WI38 (cell line): ENCODE measurements at regions not wholly inside any gene's neighbourhood (a gene's known extent, or its start where the extent isn't known, plus 50 kb on each side); places are given as distances from the start of the nearest gene placed in this dataset.

ENCODE experiments used
- H3K4me3 ChIP-seq: 2 replicates; pipeline ENCODE4 v1.5.1; 2011; ENCODE audit warnings: low read depth, mild to moderate bottlenecking, control low read depth, low read length
- TF ChIP-seq, protein P1 (sequence below): IDR thresholded peaks from 2 replicates; pipeline ENCODE4 v1.5.1; 2012; ENCODE audit warnings: low read depth, mild to moderate bottlenecking, control low read depth, low read length

DNA sequence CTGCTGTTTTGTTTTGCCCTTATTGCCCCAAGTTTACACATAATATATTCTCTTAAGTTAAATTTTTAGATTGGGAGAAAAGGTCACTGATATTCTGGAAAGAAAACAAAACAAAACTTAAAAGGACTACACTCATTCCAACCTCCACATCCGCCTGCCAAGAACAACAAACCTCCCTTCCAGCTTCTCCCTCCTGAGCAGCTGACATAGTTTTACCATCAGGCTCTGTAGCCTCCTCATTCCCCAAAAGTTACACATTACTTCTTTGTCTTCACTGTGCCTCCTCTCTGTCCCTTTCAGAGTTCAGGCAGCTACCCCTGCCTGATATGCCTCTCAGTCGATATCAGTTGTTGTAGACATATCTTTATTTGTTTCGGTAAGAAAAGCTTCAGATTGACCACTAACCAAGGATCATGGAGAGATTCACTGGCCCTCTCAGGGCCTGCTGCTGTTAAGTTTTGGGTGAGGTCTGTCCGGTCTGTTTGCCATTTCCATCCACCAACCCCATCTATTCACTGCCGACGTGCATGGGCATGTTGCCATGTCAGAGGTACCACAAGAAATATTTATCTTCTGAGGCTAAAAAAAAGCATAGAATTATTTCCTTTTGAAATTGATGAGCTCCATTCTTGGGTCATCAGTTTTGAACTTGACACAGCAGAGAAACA is 164.1 kb downstream of the GASK1B start:
- no peak overlapping the region for H3K4me3 ChIP-seq
- TF ChIP-seq, protein P1, sequence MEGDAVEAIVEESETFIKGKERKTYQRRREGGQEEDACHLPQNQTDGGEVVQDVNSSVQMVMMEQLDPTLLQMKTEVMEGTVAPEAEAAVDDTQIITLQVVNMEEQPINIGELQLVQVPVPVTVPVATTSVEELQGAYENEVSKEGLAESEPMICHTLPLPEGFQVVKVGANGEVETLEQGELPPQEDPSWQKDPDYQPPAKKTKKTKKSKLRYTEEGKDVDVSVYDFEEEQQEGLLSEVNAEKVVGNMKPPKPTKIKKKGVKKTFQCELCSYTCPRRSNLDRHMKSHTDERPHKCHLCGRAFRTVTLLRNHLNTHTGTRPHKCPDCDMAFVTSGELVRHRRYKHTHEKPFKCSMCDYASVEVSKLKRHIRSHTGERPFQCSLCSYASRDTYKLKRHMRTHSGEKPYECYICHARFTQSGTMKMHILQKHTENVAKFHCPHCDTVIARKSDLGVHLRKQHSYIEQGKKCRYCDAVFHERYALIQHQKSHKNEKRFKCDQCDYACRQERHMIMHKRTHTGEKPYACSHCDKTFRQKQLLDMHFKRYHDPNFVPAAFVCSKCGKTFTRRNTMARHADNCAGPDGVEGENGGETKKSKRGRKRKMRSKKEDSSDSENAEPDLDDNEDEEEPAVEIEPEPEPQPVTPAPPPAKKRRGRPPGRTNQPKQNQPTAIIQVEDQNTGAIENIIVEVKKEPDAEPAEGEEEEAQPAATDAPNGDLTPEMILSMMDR, result no peak

DNA sequence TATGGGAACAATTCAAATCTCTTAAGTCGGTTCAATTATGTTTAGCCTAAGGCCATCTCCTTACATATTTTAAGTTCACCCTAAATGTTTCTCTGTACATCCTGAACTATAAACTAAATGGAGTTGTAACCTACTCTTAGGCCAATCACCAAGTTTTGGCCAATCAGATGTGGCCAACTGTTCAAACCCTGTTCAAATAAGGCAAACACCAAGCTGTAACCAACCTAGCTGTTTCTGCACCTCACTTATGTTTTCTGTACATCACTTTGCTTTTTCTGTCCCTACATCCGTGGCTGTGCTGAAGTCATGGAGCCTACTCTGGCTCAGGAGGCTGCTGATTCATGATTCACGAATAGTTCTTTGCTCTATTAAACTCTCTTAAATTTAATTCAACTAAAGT is 165.3 kb downstream of the GASK1B start:
- TF ChIP-seq, protein P1, result no peak
- no peak overlapping the region for H3K4me3 ChIP-seq

DNA sequence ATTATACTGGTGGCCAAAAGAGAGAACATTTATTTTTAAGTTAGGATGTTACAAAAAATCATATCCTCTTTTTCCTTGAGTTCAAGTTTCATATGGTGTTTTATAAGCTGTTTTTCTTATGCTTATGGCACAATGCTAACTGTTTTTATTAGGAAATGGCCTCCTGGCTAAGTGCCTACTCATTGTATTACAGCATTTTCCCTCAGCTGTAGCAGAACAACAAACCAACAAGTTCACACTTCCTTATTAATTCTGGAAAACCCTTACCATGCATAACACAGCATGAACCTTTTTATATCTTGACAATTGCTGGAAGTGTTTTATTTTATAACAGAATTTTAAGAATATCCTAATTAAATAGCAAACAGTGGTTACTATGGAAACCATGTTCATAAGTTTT is 165.8 kb downstream of the GASK1B start:
- H3K4me3 ChIP-seq, result no peak overlapping the region
- TF ChIP-seq, protein P1, result no peak

DNA sequence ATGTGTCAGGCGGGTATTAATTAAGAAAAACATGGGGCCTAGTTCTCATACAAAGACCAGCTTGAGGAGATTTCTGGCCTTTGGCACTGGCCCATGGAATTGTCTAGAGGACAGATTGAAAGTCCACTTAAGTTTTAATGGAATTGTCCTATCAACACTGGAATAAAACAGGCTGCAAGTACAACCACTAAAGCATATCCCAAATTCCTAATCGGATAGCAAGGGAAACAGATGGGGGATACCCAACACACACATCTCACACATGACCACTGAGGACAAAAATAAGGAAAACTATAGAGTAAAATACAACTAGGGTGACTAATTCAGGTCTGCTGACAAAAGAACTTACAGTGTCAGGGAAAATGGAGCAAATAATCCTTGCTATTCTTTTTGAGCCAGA is 167.8 kb downstream of the GASK1B start:
- H3K4me3 ChIP-seq, result no peak overlapping the region
- TF ChIP-seq, protein P1, result no peak

DNA sequence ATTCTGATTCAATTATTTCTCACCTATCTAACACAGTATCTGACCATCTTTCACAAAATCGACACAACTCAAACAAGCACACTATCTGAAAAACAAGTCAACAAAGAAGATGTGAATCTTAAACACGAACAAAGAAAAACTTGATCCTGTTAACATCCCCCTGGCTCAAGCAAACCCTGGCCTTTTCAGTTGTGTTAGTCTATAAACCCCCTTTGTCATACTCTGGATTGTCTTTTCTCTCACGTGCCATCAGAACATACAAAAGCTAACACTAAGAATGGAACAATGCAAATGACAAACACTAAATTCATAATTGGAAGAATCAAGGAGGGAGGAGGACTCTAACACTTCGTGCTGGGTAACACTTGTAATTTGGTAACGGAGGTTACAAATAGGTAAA is 168.7 kb downstream of the GASK1B start:
- no peak overlapping the region for H3K4me3 ChIP-seq
- TF ChIP-seq, protein P1, result no peak

DNA sequence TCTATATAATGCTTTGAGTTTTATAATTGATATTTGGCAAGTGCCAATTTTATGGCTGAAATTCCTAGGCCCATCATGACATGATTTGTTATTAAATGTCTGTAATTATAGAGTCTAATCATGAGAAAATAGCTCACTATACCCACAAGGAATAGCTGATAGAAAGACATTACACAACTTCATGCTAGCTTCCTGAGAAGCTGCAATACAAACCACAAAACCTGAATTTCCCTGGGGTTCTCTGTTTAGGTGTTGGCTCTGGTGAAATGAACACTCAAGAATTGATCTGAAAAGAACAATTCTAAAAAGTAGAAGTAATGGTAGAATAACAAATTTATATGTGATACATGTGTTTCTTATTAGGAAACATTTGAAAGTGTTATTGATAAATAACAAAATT is 169.6 kb downstream of the GASK1B start:
- H3K4me3 ChIP-seq, result no peak overlapping the region
- TF ChIP-seq, protein P1, result no peak

DNA sequence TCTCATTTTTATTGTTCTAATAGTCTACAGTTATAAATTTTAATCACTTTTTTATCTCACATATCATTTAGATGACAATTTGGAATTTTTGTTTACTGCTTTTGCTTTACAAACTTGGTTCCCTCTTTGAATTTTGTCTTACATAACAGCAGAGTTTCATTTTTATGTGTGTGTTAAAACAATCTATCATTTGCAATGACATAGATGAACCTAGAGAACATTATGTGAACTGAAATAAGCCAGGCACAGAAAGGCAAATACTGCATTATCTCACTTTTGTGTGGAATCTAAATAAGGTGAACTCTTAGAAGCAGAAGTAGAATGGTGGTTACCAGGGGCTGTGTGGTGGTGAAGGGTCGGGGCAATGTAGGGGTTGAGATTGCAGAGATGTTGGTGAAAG is 170.7 kb downstream of the GASK1B start:
- TF ChIP-seq, protein P1, result no peak
- no peak overlapping the region for H3K4me3 ChIP-seq
